ENCODE measurements at regions not wholly inside any gene's neighbourhood (a gene's known extent, or its start where the extent isn't known, plus 50 kb on each side); places are given as distances from the start of the nearest gene placed in this dataset.

DNA sequence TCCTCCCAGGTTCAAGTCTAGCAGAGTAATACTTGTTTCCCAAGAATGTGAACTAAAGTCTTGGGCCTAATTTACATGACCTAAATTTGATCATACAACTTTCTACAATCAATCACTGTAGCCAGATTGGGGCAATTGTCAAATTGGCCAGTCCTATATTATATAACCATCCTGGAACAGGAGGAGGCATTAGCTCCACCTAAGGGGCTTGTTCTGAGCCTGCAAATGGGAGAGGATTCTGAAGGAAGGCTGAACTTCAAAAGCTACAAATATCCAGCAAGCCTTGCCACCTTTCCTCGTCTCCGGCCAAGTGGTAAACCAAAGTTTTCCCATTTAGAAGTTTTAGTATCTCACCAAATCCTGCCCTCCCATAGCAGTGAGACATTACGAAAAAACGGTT lies 1289.6 kb upstream of the TENM3 start:
- no TSS peak for BruUV-seq (replicated peaks)
- peak; percentile 18 to 30 for DNase-seq
- H3K4me3 Mint-ChIP-seq (ENCODE audit: unreplicated experiment) = no peak overlapping the region

DNA sequence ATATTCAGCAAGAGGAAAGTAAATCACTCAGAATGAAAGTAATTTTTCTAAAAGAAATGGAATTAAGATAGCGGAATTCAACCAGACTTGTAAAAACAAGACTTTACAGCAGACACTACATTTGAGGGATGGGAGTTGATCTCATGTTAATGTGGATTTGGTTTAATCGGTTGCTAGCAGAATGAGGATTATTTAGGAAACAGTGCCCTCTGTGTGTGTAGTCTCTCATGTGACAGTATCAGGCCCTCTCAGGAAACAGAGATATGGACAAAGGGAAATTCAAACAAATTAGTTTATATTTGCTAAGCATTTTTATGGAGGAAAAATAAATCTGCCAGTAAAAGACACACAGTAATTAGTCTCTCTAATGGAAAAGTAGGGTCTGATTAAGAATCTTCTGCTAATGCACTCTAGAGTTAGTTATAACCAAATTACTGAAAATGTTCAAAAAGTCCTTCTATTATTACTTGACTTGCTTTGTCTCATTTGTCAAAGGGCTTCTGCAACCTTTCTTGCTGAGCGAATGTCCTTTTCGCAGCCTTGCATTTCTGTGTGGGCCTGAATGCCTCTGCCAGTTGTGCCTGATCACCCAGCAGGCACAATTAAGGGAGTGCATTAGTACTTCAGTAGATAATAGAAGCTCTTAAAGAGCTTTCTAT lies 1282.3 kb upstream of the TENM3 start:
- Histone ChIP-seq H3K4me1 (no peaks in the 10 kb centered on the region), H3K4me3 (ENCODE audit: low read depth, low read length) (no peak overlapping the region), H3K27me3 (replicated peaks; ENCODE audit: control insufficient read depth, insufficient read depth, low read length) (no peaks in the 10 kb centered on the region), H3K9me3 (no peaks in the 10 kb centered on the region), H3K36me3 (ENCODE audit: control insufficient read depth, insufficient read depth, low read length) (no peaks in the 10 kb centered on the region)
- intact Hi-C loops (cut with micrococcal nuclease; ENCODE audit: unreplicated experiment) = no loop called here
- POLR2A ChIA-PET = no interaction called here
- H3K4me3 Mint-ChIP-seq (ENCODE audit: unreplicated experiment) = no peak overlapping the region
- TF ChIP-seq, protein P1, sequence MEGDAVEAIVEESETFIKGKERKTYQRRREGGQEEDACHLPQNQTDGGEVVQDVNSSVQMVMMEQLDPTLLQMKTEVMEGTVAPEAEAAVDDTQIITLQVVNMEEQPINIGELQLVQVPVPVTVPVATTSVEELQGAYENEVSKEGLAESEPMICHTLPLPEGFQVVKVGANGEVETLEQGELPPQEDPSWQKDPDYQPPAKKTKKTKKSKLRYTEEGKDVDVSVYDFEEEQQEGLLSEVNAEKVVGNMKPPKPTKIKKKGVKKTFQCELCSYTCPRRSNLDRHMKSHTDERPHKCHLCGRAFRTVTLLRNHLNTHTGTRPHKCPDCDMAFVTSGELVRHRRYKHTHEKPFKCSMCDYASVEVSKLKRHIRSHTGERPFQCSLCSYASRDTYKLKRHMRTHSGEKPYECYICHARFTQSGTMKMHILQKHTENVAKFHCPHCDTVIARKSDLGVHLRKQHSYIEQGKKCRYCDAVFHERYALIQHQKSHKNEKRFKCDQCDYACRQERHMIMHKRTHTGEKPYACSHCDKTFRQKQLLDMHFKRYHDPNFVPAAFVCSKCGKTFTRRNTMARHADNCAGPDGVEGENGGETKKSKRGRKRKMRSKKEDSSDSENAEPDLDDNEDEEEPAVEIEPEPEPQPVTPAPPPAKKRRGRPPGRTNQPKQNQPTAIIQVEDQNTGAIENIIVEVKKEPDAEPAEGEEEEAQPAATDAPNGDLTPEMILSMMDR (IDR thresholded peaks at IDR 0.05; ENCODE audit: insufficient read depth in 1 of 2, low read depth in 1 of 2, low read length in 1 of 2, severe bottlenecking in 1 of 2, unreplicated experiment in 1 of 2) = no peak
- CTCF ChIA-PET = no interaction called here
- H3K27me3 Mint-ChIP-seq (ENCODE audit: insufficient read depth, unreplicated experiment) = peaks cover 5% of the 10 kb centered on the region
- H3K36me3 Mint-ChIP-seq (ENCODE audit: insufficient read depth, unreplicated experiment) = no peaks in the 10 kb centered on the region
- no peaks in the 10 kb centered on the region for H3K9me3 Mint-ChIP-seq (ENCODE audit: unreplicated experiment)
- H3K4me1 Mint-ChIP-seq (ENCODE audit: low read depth, unreplicated experiment) = no peaks in the 10 kb centered on the region
- no TSS peak for BruUV-seq (replicated peaks)
- no peak for DNase-seq
- no peak overlapping the region for H3K27ac Mint-ChIP-seq (ENCODE audit: unreplicated experiment)

More for the DNA sequence above, 1289.6 kb upstream of the TENM3 start:
- TF ChIP-seq, protein P1 (IDR thresholded peaks at IDR 0.05; ENCODE audit: insufficient read depth in 1 of 2, low read depth in 1 of 2, low read length in 1 of 2, severe bottlenecking in 1 of 2, unreplicated experiment in 1 of 2) = peak in 1 of 2 experiments; percentile 48
- Mint-ChIP-seq H3K27me3 (ENCODE audit: insufficient read depth, unreplicated experiment) (no peaks in the 10 kb centered on the region), H3K36me3 (ENCODE audit: insufficient read depth, unreplicated experiment) (no peaks in the 10 kb centered on the region), H3K4me1 (ENCODE audit: low read depth, unreplicated experiment) (no peaks in the 10 kb centered on the region), H3K9me3 (ENCODE audit: unreplicated experiment) (no peaks in the 10 kb centered on the region), H3K27ac (ENCODE audit: unreplicated experiment) (no peak overlapping the region)
- no peaks in the 10 kb centered on the region for H3K4me1 ChIP-seq
- no peaks in the 10 kb centered on the region for H3K9me3 ChIP-seq
- H3K36me3 ChIP-seq (ENCODE audit: control insufficient read depth, insufficient read depth, low read length) = no peaks in the 10 kb centered on the region
- no peaks in the 10 kb centered on the region for H3K27me3 ChIP-seq (replicated peaks; ENCODE audit: control insufficient read depth, insufficient read depth, low read length)
- intact Hi-C loops (cut with micrococcal nuclease; ENCODE audit: unreplicated experiment) = loop anchor here (5.0 kb wide), 1 partner anchor 126 kb away; no protein-coding TSS in a partner anchor
- no peak overlapping the region for H3K4me3 ChIP-seq (ENCODE audit: low read depth, low read length)
- ChIA-PET POLR2A (no interaction called here), CTCF (interaction anchor here (0.5 kb wide), 1 partner anchor 160 kb away, joined by 3 read pairs; no protein-coding TSS in a partner anchor)

DNA sequence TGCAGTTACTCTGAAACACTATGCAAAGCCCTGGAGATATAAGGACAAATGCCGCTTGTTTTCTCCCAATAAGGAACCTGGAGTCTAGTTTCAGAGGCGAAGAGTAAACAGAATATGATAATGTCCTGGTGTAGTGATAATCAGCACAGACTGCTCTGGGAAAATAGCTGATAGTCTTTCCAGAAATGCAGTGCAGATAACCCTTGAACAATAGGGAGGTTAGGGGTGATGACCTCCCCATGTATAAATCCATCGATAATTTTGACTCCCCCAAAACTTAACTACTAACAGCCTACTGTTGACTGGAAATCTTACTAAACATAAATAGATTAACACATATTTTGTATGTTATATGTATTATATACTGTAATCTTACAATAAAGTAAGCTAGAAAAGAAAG lies 1280.9 kb upstream of the TENM3 start:
- no peaks in the 10 kb centered on the region for H3K27me3 ChIP-seq (replicated peaks; ENCODE audit: control insufficient read depth, insufficient read depth, low read length)
- no peaks in the 10 kb centered on the region for H3K4me1 ChIP-seq
- Mint-ChIP-seq H3K27me3 (ENCODE audit: insufficient read depth, unreplicated experiment) (peaks cover 5% of the 10 kb centered on the region), H3K27ac (ENCODE audit: unreplicated experiment) (no peak overlapping the region), H3K36me3 (ENCODE audit: insufficient read depth, unreplicated experiment) (no peaks in the 10 kb centered on the region), H3K4me1 (ENCODE audit: low read depth, unreplicated experiment) (no peaks in the 10 kb centered on the region), H3K9me3 (ENCODE audit: unreplicated experiment) (no peaks in the 10 kb centered on the region), H3K4me3 (ENCODE audit: unreplicated experiment) (no peak overlapping the region)
- no peak overlapping the region for H3K4me3 ChIP-seq (ENCODE audit: low read depth, low read length)
- no peak for DNase-seq
- H3K9me3 ChIP-seq = no peaks in the 10 kb centered on the region
- TF ChIP-seq, protein P1 (IDR thresholded peaks at IDR 0.05; ENCODE audit: insufficient read depth in 1 of 2, low read depth in 1 of 2, low read length in 1 of 2, severe bottlenecking in 1 of 2, unreplicated experiment in 1 of 2) = no peak
- CTCF ChIA-PET = no interaction called here
- intact Hi-C loops (cut with micrococcal nuclease; ENCODE audit: unreplicated experiment) = no loop called here
- POLR2A ChIA-PET = no interaction called here
- H3K36me3 ChIP-seq (ENCODE audit: control insufficient read depth, insufficient read depth, low read length) = no peaks in the 10 kb centered on the region
- no TSS peak for BruUV-seq (replicated peaks)

Measured in Caco-2 (cell line).